ENCODE measurements at regions not wholly inside any gene's neighbourhood (a gene's known extent, or its start where the extent isn't known, plus 50 kb on each side); places are given as distances from the start of the nearest gene placed in this dataset.

- no peak overlapping the region for H3K4me3 ChIP-seq (ENCODE audit: low read depth, poor library complexity, severe bottlenecking)
- TF ChIP-seq CTCF (IDR thresholded peaks at IDR 0.05) (no peak), POLR2A (IDR thresholded peaks at IDR 0.05) (no peak)
- DNase-seq (ENCODE audit: low spot score in 2 of 2), result no peak
- intact Hi-C loops (cut with DNase I; ENCODE audit: low total_unique reads), result no loop called here
- 64 to 84% methylated on average over 3 of the region's 3 CpGs for WGBS, 2 donors
Measured at GRCh38 chr10:111175787-111176186, 99.0 kb downstream of the ADRA2A start.

GRCh38 chr10:111177379-111177778 lies 100.5 kb downstream of the ADRA2A start:
- H3K4me3 ChIP-seq (ENCODE audit: low read depth, poor library complexity, severe bottlenecking), result no peak overlapping the region
- intact Hi-C loops (cut with DNase I; ENCODE audit: low total_unique reads), result no loop called here
- TF ChIP-seq CTCF (IDR thresholded peaks at IDR 0.05) (no peak), POLR2A (IDR thresholded peaks at IDR 0.05) (no peak)
- no peak for DNase-seq (ENCODE audit: low spot score in 2 of 2)
- 85 to 86% methylated on average over 2 of the region's 2 CpGs for WGBS, 2 donors

DNA sequence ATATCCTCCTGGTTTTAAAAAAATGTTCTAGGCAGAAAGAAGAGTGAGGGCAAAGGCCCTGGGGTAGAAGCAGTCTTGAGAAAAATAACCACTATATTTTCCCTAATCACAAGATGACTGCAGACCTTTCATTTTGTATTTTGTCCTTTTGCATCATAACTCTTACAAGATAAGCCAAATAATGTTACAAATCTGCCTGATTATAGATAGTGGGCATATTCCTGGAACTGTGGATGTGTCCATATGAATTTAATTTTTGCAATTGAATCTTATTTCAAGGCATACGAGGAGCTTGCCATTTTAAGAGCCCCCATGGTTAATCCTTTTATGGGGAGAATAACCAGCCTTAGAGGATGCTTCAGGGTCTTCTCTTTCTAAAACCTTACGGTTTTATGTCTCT lies 102.7 kb downstream of the ADRA2A start:
- no peak for DNase-seq (ENCODE audit: low spot score in 2 of 2)
- no peak for TF ChIP-seq POLR2A (IDR thresholded peaks at IDR 0.05)
- TF ChIP-seq CTCF (IDR thresholded peaks at IDR 0.05), result no peak
- H3K4me3 ChIP-seq (ENCODE audit: low read depth, poor library complexity, severe bottlenecking), result no peak overlapping the region
- WGBS, 2 donors, result 75 to 81% methylated on average over 2 of the region's 2 CpGs
- intact Hi-C loops (cut with DNase I; ENCODE audit: low total_unique reads), result no loop called here

DNA sequence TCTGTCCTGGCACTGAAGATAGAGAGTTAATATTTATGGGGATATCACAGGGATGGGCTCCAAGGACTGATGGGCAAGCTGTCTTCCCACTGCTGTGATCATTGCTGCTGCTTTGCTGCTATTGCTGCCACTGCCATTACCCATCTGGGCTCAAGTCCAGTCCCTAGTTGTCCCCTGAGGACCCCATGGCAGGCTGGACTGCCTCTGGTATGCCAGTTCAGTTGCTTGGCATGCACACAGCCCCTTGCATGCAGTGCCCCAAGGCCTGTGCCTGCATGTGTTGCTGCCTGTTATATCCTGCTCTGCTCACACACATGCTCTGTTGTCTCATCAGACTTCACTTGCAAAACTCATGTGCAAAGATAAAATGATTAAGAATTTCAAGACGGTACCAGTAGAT lies 109.5 kb downstream of the ADRA2A start:
- TF ChIP-seq POLR2A (IDR thresholded peaks at IDR 0.05) (no peak), CTCF (IDR thresholded peaks at IDR 0.05) (no peak)
- H3K4me3 ChIP-seq (ENCODE audit: low read depth, poor library complexity, severe bottlenecking), result no peak overlapping the region
- DNase-seq (ENCODE audit: low spot score in 2 of 2), result no peak
- intact Hi-C loops (cut with DNase I; ENCODE audit: low total_unique reads), result no loop called here
- 18 to 33% methylated on average over 1 of the region's 1 CpG for WGBS, 2 donors

- intact Hi-C loops (cut with DNase I; ENCODE audit: low total_unique reads), result no loop called here
- 57 to 62% methylated on average over 4 of the region's 4 CpGs for WGBS, 2 donors
- DNase-seq (ENCODE audit: low spot score in 2 of 2), result no peak
- TF ChIP-seq CTCF (IDR thresholded peaks at IDR 0.05) (no peak), POLR2A (IDR thresholded peaks at IDR 0.05) (no peak)
- H3K4me3 ChIP-seq (ENCODE audit: low read depth, poor library complexity, severe bottlenecking), result no peak overlapping the region
Measured at GRCh38 chr10:111187096-111187495, 110.3 kb downstream of the ADRA2A start.

DNA sequence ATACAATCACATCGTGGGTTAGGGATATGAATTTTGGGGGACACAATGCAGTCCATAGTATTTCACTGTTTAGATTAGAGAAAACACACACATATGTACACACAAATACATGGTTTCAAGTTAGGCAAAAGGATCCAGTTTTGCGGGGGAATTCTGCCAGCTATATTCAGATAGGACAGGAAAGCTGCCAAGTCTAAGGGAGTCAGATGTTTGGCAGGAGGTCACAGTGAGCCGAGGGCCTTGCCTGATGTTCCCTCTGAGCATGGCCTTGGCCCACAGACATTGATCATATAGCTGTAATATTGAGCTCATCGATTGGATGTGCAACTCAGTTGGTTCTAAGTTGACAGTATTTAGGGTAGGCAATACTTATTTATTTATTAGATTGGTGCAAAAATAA lies 122.8 kb downstream of the ADRA2A start:
- DNase-seq (ENCODE audit: low spot score in 2 of 2), result no peak
- TF ChIP-seq CTCF (IDR thresholded peaks at IDR 0.05) (no peak), POLR2A (IDR thresholded peaks at IDR 0.05) (no peak)
- WGBS, 2 donors, result 60 to 63% methylated on average over 4 of the region's 4 CpGs
- intact Hi-C loops (cut with DNase I; ENCODE audit: low total_unique reads), result no loop called here
- no peak overlapping the region for H3K4me3 ChIP-seq (ENCODE audit: low read depth, poor library complexity, severe bottlenecking)

Measured in lower leg skin (tissue), 4 donors.